KMS-11 (cell line): ENCODE measurements at regions not wholly inside any gene's neighbourhood (a gene's known extent, or its start where the extent isn't known, plus 50 kb on each side); places are given as distances from the start of the nearest gene placed in this dataset.

Experiments
- H2AFZ ChIP-seq: fragments of 200-600 bp; sonication (generic); 2 replicates; pipeline ENCODE4 v1.6.1; 2016; ENCODE audit warnings: antibody characterized with exemption, mixed run types, low read depth
- H3K27ac ChIP-seq: fragments of 200-600 bp; sonication (generic); 2 replicates; pipeline ENCODE4 v1.6.1; 2016; ENCODE audit warnings: mild to moderate bottlenecking, mixed run types
- H3K27me3 ChIP-seq: fragments of 200-600 bp; sonication (generic); 2 replicates; pipeline ENCODE4 v1.6.1; 2017; ENCODE audit warnings: mild to moderate bottlenecking, low read depth, mixed run types, moderate library complexity; ENCODE audit not compliant: insufficient read depth
- H3K36me3 ChIP-seq: fragments of 200-600 bp; sonication (generic); 2 replicates; pipeline ENCODE4 v1.6.1; 2017; ENCODE audit warnings: mild to moderate bottlenecking, mixed run types; ENCODE audit not compliant: insufficient read depth
- H3K4me1 ChIP-seq: fragments of 200-600 bp; sonication (generic); 2 replicates; pipeline ENCODE4 v1.6.1; 2016; ENCODE audit warnings: mild to moderate bottlenecking, low read depth, mixed run types; ENCODE audit not compliant: poor library complexity, severe bottlenecking
- H3K4me2 ChIP-seq: fragments of 200-600 bp; sonication (generic); 2 replicates; pipeline ENCODE4 v1.7.0; 2016; ENCODE audit warnings: mild to moderate bottlenecking, mixed run types
- H3K4me3 ChIP-seq: fragments of 200-600 bp; sonication (generic); IDR thresholded peaks from 2 replicates; pipeline ENCODE4 v1.6.1; 2017; ENCODE audit warnings: low read depth, low read length, mixed read lengths; ENCODE audit not compliant: insufficient read depth
- H3K79me2 ChIP-seq: fragments of 200-600 bp; sonication (generic); 2 replicates; pipeline ENCODE4 v1.6.1; 2016; ENCODE audit warnings: low read depth, mixed run types; ENCODE audit not compliant: insufficient read depth
- H3K9ac ChIP-seq: fragments of 200-600 bp; sonication (generic); 2 replicates; pipeline ENCODE4 v1.6.1; 2016; ENCODE audit warnings: mild to moderate bottlenecking, mixed run types
- H4K20me1 ChIP-seq: fragments of 200-600 bp; sonication (generic); 2 replicates; pipeline ENCODE4 v1.6.1; 2016; ENCODE audit warnings: mild to moderate bottlenecking, mixed run types; ENCODE audit not compliant: insufficient read depth
- CTCF ChIP-seq: fragments of 200-600 bp; sonication (generic); conservative IDR thresholded peaks from 2 replicates; pipeline ENCODE4 v1.6.1; 2017; ENCODE audit warnings: low read depth, mild to moderate bottlenecking, antibody characterized with exemption, low read length, moderate library complexity, mixed read lengths

GRCh38 chr12:90323217-90323616 lies 614.6 kb upstream of the ATP2B1 start:
- no peak overlapping the region for H2AFZ ChIP-seq
- H3K4me3 ChIP-seq = no peak overlapping the region
- TF ChIP-seq CTCF = no peak
- no peak overlapping the region for H3K27ac ChIP-seq
- H3K79me2 ChIP-seq = no peaks in the 10 kb centered on the region
- no peak overlapping the region for H3K9ac ChIP-seq
- H3K36me3 ChIP-seq = no peaks in the 10 kb centered on the region
- no peaks in the 10 kb centered on the region for H3K4me1 ChIP-seq
- no peaks in the 10 kb centered on the region for H3K27me3 ChIP-seq
- no peaks in the 10 kb centered on the region for H4K20me1 ChIP-seq
- H3K4me2 ChIP-seq = no peak overlapping the region

- no peak overlapping the region for H3K27ac ChIP-seq
- no peaks in the 10 kb centered on the region for H3K79me2 ChIP-seq
- no peaks in the 10 kb centered on the region for H3K27me3 ChIP-seq
- H3K9ac ChIP-seq = no peak overlapping the region
- H3K36me3 ChIP-seq = no peaks in the 10 kb centered on the region
- no peaks in the 10 kb centered on the region for H4K20me1 ChIP-seq
- no peaks in the 10 kb centered on the region for H3K4me1 ChIP-seq
- no peak overlapping the region for H3K4me3 ChIP-seq
- TF ChIP-seq CTCF = no peak
- H3K4me2 ChIP-seq = no peak overlapping the region
- no peak overlapping the region for H2AFZ ChIP-seq
Measured at GRCh38 chr12:90322006-90322405, 613.4 kb upstream of the ATP2B1 start.

- H3K27me3 ChIP-seq = no peaks in the 10 kb centered on the region
- no peak overlapping the region for H3K4me3 ChIP-seq
- H3K4me2 ChIP-seq = no peak overlapping the region
- no peaks in the 10 kb centered on the region for H3K4me1 ChIP-seq
- no peak overlapping the region for H3K9ac ChIP-seq
- H2AFZ ChIP-seq = no peak overlapping the region
- H4K20me1 ChIP-seq = no peaks in the 10 kb centered on the region
- H3K36me3 ChIP-seq = no peaks in the 10 kb centered on the region
- TF ChIP-seq CTCF = no peak
- H3K79me2 ChIP-seq = no peaks in the 10 kb centered on the region
- no peak overlapping the region for H3K27ac ChIP-seq
Measured at GRCh38 chr12:90321369-90321768, 612.7 kb upstream of the ATP2B1 start.

GRCh38 chr12:90311561-90311960 lies 602.9 kb upstream of the ATP2B1 start:
- Histone ChIP-seq H3K27ac (no peak overlapping the region), H3K4me2 (no peak overlapping the region), H3K4me3 (no peak overlapping the region), H3K4me1 (no peaks in the 10 kb centered on the region), H3K79me2 (no peaks in the 10 kb centered on the region), H3K9ac (no peak overlapping the region), H2AFZ (no peak overlapping the region), H4K20me1 (no peaks in the 10 kb centered on the region), H3K27me3 (no peaks in the 10 kb centered on the region), H3K36me3 (no peaks in the 10 kb centered on the region)
- TF ChIP-seq CTCF = no peak

- Histone ChIP-seq H3K4me2 (no peak overlapping the region), H3K36me3 (no peaks in the 10 kb centered on the region), H2AFZ (no peak overlapping the region), H3K4me3 (no peak overlapping the region), H3K27me3 (no peaks in the 10 kb centered on the region), H4K20me1 (no peaks in the 10 kb centered on the region), H3K4me1 (peaks cover 7% of the 10 kb centered on the region), H3K9ac (no peak overlapping the region), H3K79me2 (no peaks in the 10 kb centered on the region), H3K27ac (no peak overlapping the region)
- TF ChIP-seq CTCF = no peak
Measured at GRCh38 chr12:90305379-90305778, 596.7 kb upstream of the ATP2B1 start.
